Large intestine (tissue), 3 donors: ENCODE measurements at regions not wholly inside any gene's neighbourhood (a gene's known extent, or its start where the extent isn't known, plus 50 kb on each side); places are given as distances from the start of the nearest gene placed in this dataset.

Experiments
- DNase-seq, 2 donors: peaks; one replicate each; pipeline versions ENCODE4 v3.0.0 to v3.0.0-alpha.2; 2013
- H3K27ac ChIP-seq: one replicate; pipeline ENCODE4 v1.5.1; 2013; ENCODE audit warnings: low read length
- H3K27me3 ChIP-seq: 2 replicates; pipeline ENCODE4 v1.6.1; 2013; ENCODE audit warnings: low read length; ENCODE audit not compliant: control insufficient read depth, insufficient read depth
- H3K36me3 ChIP-seq: 2 replicates; pipeline ENCODE4 v1.6.1; 2013; ENCODE audit warnings: low read length; ENCODE audit not compliant: control insufficient read depth, insufficient read depth
- H3K4me1 ChIP-seq: one replicate; pipeline ENCODE4 v1.6.1; 2013; ENCODE audit warnings: low read length; ENCODE audit not compliant: control insufficient read depth, insufficient read depth
- H3K4me3 ChIP-seq: one replicate; pipeline ENCODE4 v1.5.1; 2013; ENCODE audit warnings: low read length
- H3K9me3 ChIP-seq: one replicate; pipeline ENCODE4 v1.6.1; 2013; ENCODE audit warnings: mild to moderate bottlenecking, low read depth, low read length, moderate library complexity; ENCODE audit not compliant: control insufficient read depth
- WGBS: methylation state at CpG from one replicate; pipeline ENCODE4 v1.1.5; 2013; ENCODE audit warnings: low lambda C conversion rate; ENCODE audit not compliant: insufficient coverage; 5-methylcytosine and 5-hydroxymethylcytosine counted together

DNA sequence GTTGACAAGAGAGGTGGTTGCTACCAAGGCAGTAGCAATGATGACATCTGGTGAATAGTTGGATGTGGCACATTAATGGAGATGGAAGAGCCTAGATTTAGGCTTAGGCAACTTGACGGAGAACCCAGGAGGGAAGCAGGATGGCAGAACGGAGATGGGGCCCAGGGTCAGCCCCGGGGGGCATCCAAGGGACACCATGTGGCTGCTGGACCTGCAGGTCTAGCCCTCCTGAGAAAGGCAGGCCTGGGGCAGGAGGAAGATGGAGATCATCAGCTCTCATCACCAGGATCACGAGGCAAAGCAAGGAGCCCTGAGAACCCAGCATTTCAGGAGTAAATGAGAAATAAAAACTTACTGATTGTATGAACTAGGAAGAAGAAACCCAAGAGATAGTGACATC lies 216.2 kb downstream of the AUH start:
- no peaks in the 10 kb centered on the region for H3K9me3 ChIP-seq
- DNase-seq = no peak
- WGBS = 100% methylated on average over 2 of the region's 4 CpGs

DNA sequence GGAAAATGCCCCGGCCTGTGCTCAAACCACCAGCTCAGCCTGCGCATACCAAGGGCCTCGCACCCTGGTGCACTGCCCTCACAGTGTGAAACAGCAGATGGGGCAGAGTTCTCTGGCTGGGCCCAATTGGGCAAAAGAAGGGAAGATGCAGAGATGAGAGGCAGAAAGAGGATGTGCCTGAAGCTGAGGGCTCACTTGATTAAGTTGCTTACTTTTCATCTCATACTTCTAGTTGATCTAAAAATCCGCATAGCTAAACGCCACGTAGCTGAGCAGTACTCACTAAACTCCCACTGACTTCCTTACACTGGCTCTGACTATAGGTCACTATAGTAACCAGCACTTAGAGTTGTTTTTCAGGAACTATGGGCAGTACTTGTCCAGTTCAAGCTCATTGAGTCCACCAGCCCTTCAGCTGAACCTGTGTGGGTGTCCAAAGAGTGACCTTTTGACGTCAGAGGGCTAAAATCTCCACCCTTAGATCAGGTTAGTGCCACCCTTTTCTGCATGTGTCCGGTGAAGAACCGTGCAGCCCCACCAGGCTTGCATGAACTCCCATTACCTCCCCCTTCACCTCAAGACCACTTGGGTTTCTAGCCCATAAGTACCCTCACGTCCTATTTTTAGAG lies 215.2 kb downstream of the AUH start:
- no peaks in the 10 kb centered on the region for H3K9me3 ChIP-seq
- peaks cover 2% of the 10 kb centered on the region for H3K4me1 ChIP-seq
- no peak overlapping the region for H3K27ac ChIP-seq
- H3K36me3 ChIP-seq = no peaks in the 10 kb centered on the region
- DNase-seq = no peak
- H3K4me3 ChIP-seq = no peak overlapping the region
- H3K27me3 ChIP-seq = no peaks in the 10 kb centered on the region
- no CpG with 5 or more reads among the region's 10 CpGs for WGBS

More for the DNA sequence above, 216.2 kb downstream of the AUH start:
- no peak overlapping the region for H3K4me3 ChIP-seq
- no peak overlapping the region for H3K27ac ChIP-seq
- no peaks in the 10 kb centered on the region for H3K36me3 ChIP-seq
- no peaks in the 10 kb centered on the region for H3K27me3 ChIP-seq
- H3K4me1 ChIP-seq = peaks cover 2% of the 10 kb centered on the region

DNA sequence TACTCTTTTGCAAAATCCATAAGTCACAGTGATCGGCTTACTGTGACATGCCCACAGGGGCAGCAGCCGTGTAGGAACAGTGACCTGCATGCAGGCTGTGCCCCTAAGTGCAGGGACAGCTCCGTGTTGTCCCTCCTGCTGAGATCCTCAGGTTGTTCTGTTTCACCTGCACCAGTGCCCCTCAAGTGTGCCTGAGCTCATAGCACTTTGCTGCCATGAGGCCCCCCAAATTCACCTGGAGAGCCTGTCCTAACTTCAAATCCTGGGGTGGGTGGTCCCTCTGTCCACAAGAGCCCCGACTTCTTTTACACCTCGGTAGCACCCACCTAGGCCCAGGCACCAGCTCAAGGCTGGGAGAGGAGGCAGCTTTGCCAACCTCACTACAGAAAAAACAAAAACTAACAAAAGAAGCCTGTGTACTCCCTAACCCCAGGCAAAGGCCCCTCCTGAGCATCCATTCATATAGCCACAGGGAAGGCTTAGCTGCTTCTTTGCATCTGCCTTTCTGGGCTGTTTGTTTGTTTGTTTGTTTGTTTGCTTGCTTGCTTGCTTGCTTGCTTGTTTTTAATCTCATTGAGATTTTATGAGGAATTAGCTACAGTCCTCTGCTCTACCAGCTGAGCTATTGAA lies 214.5 kb downstream of the AUH start:
- Histone ChIP-seq H3K9me3 (peaks cover 5% of the 10 kb centered on the region), H3K27me3 (no peaks in the 10 kb centered on the region), H3K27ac (no peak overlapping the region), H3K4me3 (no peak overlapping the region), H3K36me3 (no peaks in the 10 kb centered on the region), H3K4me1 (peaks cover 2% of the 10 kb centered on the region)
- WGBS = no CpG with 5 or more reads among the region's 5 CpGs
- DNase-seq = no peak

DNA sequence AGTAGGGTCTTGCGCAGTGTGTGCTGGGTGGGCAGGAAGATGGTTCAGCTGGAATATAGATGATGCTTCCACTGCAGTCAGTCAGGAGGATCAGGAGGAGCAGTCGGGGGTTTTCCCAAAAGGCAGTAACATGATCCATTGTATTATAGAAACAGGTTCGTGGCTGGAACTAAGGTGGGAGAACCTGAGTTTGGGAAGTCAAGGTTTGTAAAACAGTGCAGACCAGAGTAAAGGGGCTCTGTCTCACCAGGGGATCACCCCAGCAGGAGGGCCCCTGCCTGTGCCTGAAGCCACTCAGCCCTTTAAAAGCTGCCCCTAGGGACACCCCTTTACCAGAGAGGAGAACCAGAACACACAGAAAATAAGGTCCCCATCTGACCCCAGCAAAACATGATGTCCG lies 213.4 kb downstream of the AUH start:
- H3K4me3 ChIP-seq = no peak overlapping the region
- H3K27me3 ChIP-seq = no peaks in the 10 kb centered on the region
- no peaks in the 10 kb centered on the region for H3K36me3 ChIP-seq
- WGBS = no CpG with 5 or more reads among the region's 4 CpGs
- no peak for DNase-seq
- H3K4me1 ChIP-seq = peaks cover 2% of the 10 kb centered on the region
- peaks cover 5% of the 10 kb centered on the region for H3K9me3 ChIP-seq
- H3K27ac ChIP-seq = no peak overlapping the region

DNA sequence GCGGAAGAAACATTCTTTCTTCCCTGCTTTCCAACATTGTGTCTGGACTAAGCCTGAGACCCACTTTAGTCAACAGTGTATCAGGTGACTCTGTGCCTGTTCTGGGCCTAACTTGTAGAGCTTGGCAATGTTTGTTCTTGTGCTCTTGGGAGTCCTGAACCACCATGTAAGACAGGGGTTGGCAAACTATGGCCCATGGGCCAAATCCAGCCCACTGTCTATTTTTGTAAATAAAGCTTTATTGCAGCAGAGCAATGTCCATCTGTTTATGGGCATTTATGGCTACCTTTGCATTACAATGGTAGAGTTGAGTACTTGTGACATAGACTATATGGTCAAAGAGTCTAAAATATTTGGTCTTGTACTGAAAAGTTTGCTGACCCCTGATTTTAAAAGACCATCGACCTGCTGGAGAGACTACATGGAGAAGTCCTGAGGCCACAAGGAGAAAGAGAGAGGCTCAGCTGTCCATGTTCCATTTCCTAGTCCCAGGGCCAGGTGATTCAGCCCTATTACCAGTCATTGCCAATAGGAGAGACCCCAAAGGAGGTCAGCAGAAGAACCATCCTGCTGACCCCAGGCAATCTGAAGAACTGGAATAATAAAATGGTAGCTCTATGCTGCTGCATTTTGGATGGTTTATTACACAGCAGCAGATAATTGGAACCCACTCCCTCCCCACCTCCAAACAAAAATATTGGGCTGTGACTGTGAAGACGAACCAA lies 211.3 kb downstream of the AUH start:
- no CpG with 5 or more reads among the region's 3 CpGs for WGBS
- H3K27me3 ChIP-seq = no peaks in the 10 kb centered on the region
- no peaks in the 10 kb centered on the region for H3K4me1 ChIP-seq
- H3K4me3 ChIP-seq = no peak overlapping the region
- H3K9me3 ChIP-seq = peaks cover 5% of the 10 kb centered on the region
- H3K36me3 ChIP-seq = no peaks in the 10 kb centered on the region
- no peak overlapping the region for H3K27ac ChIP-seq
- no peak for DNase-seq

DNA sequence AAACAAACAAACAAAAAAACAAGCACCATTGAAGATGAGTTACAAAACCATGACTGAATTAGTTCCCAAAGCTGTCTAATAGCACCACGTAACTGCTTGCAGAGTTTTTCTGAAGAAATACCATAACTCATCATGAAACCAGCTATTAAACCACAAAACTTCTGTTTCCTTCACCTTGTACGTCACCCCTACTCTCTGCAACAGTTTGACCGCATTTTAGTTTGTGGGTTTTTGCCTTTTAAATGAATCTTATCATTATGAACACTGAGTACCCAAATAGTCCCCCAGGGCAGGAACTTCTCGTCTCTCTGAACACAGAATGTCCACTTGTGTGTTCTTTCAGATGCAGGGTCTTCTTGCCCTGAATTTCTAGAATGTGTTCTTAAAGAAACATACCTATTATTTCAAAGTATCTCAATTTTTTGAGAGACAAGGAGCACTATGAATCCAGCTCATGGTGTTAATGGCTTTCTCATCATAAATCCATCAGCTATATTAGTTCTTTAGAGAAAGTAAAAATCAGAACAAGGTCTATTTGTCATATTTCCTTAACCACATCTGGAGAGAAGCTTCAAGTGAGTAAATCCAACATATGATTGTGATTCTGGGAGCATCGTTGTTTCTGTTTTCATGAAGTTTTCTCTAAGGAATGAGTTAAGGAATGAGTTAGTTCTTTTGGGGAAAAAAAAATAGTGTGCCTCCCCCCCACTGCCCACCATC lies 210.6 kb downstream of the AUH start:
- H3K36me3 ChIP-seq = no peaks in the 10 kb centered on the region
- H3K4me1 ChIP-seq = no peaks in the 10 kb centered on the region
- H3K9me3 ChIP-seq = peaks cover 5% of the 10 kb centered on the region
- no peak overlapping the region for H3K27ac ChIP-seq
- peak in 1 of 2 donors; percentile 19 for DNase-seq
- H3K4me3 ChIP-seq = no peak overlapping the region
- 100% methylated on average over 1 of the region's 5 CpGs for WGBS
- no peaks in the 10 kb centered on the region for H3K27me3 ChIP-seq

DNA sequence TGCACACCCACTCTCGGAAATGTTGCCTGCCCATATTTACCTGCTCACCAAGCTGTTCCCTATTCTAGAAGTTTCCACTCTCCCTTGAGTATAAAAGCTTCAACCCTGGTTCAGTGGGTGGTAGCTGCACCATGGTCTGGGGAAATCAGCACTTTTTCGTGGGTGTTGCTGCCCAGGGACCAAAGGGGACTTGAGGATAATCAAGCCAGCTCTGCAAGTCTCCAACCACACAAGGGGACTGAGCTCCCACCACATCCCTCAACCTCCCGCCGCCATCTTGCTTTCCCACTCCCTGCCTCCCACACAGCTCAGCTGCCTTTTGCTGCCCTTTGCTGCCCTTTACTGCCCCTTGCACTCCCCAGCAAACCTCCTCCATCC lies 210.0 kb downstream of the AUH start:
- no peaks in the 10 kb centered on the region for H3K36me3 ChIP-seq
- H3K9me3 ChIP-seq = peaks cover 5% of the 10 kb centered on the region
- H3K4me1 ChIP-seq = no peaks in the 10 kb centered on the region
- no peak for DNase-seq
- H3K27ac ChIP-seq = no peak overlapping the region
- no CpG with 5 or more reads among the region's 4 CpGs for WGBS
- no peaks in the 10 kb centered on the region for H3K27me3 ChIP-seq
- H3K4me3 ChIP-seq = no peak overlapping the region

DNA sequence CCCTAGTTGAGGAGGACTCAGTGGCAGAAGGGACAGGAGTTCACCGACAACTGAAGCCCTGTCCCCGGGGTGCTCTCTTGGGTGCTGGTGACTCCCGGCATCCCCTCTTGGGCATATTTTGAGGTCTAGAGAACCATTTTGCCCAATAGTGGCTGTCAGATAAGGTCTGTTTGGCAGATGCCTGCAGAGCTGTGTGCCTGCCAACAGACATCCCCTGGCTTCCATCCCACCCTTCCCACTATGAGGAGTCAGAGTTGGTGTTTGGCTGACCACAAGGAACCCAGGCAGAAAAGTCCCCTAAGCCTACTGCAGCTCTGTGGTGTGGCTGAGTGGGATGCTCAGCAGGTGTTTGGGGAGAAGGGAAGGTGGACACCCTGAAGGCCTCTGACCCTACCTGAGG lies 207.0 kb downstream of the AUH start:
- peaks cover 5% of the 10 kb centered on the region for H3K9me3 ChIP-seq
- H3K4me3 ChIP-seq = no peak overlapping the region
- H3K36me3 ChIP-seq = no peaks in the 10 kb centered on the region
- DNase-seq = no peak
- H3K27me3 ChIP-seq = no peaks in the 10 kb centered on the region
- H3K27ac ChIP-seq = no peak overlapping the region
- H3K4me1 ChIP-seq = peaks cover 8% of the 10 kb centered on the region
- WGBS = no CpG with 5 or more reads among the region's 3 CpGs

DNA sequence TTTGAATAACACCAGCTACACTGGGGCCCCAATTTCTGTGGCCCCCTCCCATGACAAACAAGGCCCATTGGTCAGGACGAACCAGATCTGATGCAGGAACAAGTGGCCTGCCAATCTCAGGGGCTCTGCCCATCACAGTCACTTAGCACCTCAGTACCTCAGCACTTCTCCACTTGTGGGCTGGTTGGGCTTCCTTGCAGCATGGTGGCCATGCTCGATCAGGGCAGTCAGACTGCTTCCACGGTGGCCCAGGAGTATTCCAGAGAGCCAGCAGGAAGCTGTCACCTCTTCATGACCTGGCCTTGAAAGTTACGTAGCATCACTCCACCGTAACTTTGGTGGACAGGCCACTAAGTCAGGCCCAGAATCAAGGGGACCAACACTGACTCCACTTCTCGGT lies 206.5 kb downstream of the AUH start:
- Histone ChIP-seq H3K4me1 (peaks cover 8% of the 10 kb centered on the region), H3K27ac (no peak overlapping the region), H3K27me3 (no peaks in the 10 kb centered on the region), H3K4me3 (no peak overlapping the region), H3K36me3 (no peaks in the 10 kb centered on the region), H3K9me3 (peaks cover 6% of the 10 kb centered on the region)
- DNase-seq = no peak
- WGBS = no CpG with 5 or more reads among the region's 6 CpGs

DNA sequence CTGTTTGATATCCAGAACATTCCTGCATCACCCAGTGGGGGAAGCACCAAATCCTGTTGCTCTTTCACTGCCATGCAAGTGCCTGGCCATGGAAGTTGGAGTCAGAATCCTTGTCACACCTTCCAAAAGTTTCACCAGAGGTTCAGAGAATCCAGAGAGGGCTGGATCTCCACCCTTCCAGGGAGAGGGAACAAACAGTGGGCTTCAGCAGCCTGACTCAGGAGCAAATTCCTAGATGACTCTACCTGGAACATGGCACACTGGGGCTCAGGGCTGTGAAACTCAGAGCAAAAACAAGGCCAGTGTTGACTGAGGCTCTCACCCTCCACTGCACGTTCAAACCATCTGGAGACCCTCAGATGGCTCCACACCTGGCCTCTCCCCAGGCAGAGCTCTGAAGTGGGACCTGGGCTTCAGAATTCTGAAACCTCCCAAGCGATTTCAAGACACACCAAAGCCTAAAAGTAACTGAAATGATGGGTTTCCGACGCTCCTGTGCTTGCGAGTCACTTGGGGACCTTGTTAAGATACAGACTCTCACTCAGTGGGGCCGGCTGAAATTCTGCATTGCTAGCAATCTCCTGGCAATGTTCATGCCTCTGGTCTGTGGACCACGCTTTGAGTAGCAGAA lies 205.9 kb downstream of the AUH start:
- DNase-seq = no peak
- H3K27ac ChIP-seq = no peak overlapping the region
- peaks cover 8% of the 10 kb centered on the region for H3K9me3 ChIP-seq
- WGBS = 100% methylated on average over 1 of the region's 7 CpGs
- H3K36me3 ChIP-seq = no peaks in the 10 kb centered on the region
- no peaks in the 10 kb centered on the region for H3K27me3 ChIP-seq
- H3K4me3 ChIP-seq = no peak overlapping the region
- peaks cover 8% of the 10 kb centered on the region for H3K4me1 ChIP-seq
